HG03060 (cell line): ENCODE measurements at regions not wholly inside any gene's neighbourhood (a gene's known extent, or its start where the extent isn't known, plus 50 kb on each side); places are given as distances from the start of the nearest gene placed in this dataset.

Experiments
- ATAC-seq: cut with Tn5 transposase; IDR thresholded peaks from one replicate; pipeline ENCODE4 v1.9.1; 2021; ENCODE audit warnings: low read depth, moderate number of reproducible peaks; ENCODE audit not compliant: unreplicated experiment

GRCh38 chr9:103734471-103734870 lies 359.6 kb upstream of the SMC2 start:
- no peak for ATAC-seq

GRCh38 chr9:103755441-103755840 lies 338.7 kb upstream of the SMC2 start:
- no peak for ATAC-seq

- ATAC-seq: no peak
Observed at GRCh38 chr9:103755986-103756385, 338.1 kb upstream of the SMC2 start.

GRCh38 chr9:103757062-103757461 lies 337.0 kb upstream of the SMC2 start:
- ATAC-seq: no peak

GRCh38 chr9:103761466-103761865 lies 332.6 kb upstream of the SMC2 start:
- ATAC-seq: no peak

GRCh38 chr9:103789686-103790085 lies 304.4 kb upstream of the SMC2 start:
- peak; percentile 94 for ATAC-seq

- peak; percentile 100 for ATAC-seq
Observed at GRCh38 chr9:103798620-103799019, 295.5 kb upstream of the SMC2 start.

- ATAC-seq: no peak
Observed at GRCh38 chr9:103799959-103800358, 294.1 kb upstream of the SMC2 start.

GRCh38 chr9:103802068-103802467 lies 292.0 kb upstream of the SMC2 start:
- ATAC-seq: no peak

- no peak for ATAC-seq
Observed at GRCh38 chr9:103803245-103803644, 290.9 kb upstream of the SMC2 start.

GRCh38 chr9:103804077-103804735 lies 289.9 kb upstream of the SMC2 start:
- no peak for ATAC-seq

GRCh38 chr9:103809745-103810144 lies 284.4 kb upstream of the SMC2 start:
- no peak for ATAC-seq

GRCh38 chr9:103811462-103811861 lies 282.6 kb upstream of the SMC2 start:
- ATAC-seq: no peak

GRCh38 chr9:103816146-103816545 lies 278.0 kb upstream of the SMC2 start:
- ATAC-seq: no peak

- no peak for ATAC-seq
Observed at GRCh38 chr9:103819936-103820335, 274.2 kb upstream of the SMC2 start.

GRCh38 chr9:103821115-103821514 lies 273.0 kb upstream of the SMC2 start:
- ATAC-seq: no peak

- ATAC-seq: no peak
Observed at GRCh38 chr9:103837940-103838339, 256.2 kb upstream of the SMC2 start.

GRCh38 chr9:103839197-103839596 lies 254.9 kb upstream of the SMC2 start:
- no peak for ATAC-seq

GRCh38 chr9:103867886-103868285 lies 226.2 kb upstream of the SMC2 start:
- ATAC-seq: no peak

- no peak for ATAC-seq
Observed at GRCh38 chr9:103872811-103873210, 221.3 kb upstream of the SMC2 start.

GRCh38 chr9:103881419-103881818 lies 212.7 kb upstream of the SMC2 start:
- no peak for ATAC-seq

- ATAC-seq: no peak
Observed at GRCh38 chr9:103889989-103890388, 204.1 kb upstream of the SMC2 start.

GRCh38 chr9:103894184-103894583 lies 199.9 kb upstream of the SMC2 start:
- no peak for ATAC-seq
